ENCODE measurements at regions not wholly inside any gene's neighbourhood (a gene's known extent, or its start where the extent isn't known, plus 50 kb on each side); places are given as distances from the start of the nearest gene placed in this dataset.
"Not testable (repeated sequence)": the region's sequence is repeated elsewhere in the genome, so short reads cannot be mapped to it uniquely, and the experiment has no call there.

DNA sequence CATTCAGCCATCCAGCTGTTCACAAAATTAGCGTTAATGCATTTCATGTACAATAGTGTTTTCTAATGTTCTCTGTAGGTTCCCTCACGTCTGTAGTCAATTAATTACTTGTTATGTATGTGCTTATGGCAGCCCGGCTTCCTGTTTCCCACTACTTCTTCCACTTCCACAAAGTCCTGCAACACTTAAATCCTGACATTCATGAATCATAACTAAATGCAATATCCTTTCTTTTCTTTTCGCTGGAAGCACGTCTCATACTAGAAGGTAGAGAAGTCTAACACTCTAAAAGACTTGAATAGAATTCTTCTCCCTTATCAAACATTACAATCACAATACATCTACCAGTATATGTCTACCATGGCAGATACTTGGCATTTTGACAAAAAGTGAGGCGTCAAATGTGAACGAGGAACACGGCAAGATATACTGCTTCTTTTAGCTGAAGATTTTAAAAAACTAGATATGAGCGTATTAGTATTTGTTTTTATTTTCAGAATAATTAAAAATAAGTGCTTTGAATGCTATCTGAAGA, 239.0 kb upstream of the DIAPH2 start:
- Histone ChIP-seq H3K27me3 (ENCODE audit: control insufficient read depth, insufficient read depth, low read length) (no peaks in the 10 kb centered on the region), H3K36me3 (replicated peaks; ENCODE audit: control insufficient read depth, insufficient read depth, low read length) (no peaks in the 10 kb centered on the region), H3K4me3 (ENCODE audit: insufficient read depth, low read depth, low read length) (no peak overlapping the region)
- DNase-seq, result no peak

- Histone ChIP-seq H3K27me3 (ENCODE audit: control insufficient read depth, insufficient read depth, low read length) (no peaks in the 10 kb centered on the region), H3K4me3 (ENCODE audit: insufficient read depth, low read depth, low read length) (no peak overlapping the region), H3K36me3 (replicated peaks; ENCODE audit: control insufficient read depth, insufficient read depth, low read length) (no peaks in the 10 kb centered on the region)
- no peak for DNase-seq
Measured at GRCh38 chrX:96446524-96446923, 238.1 kb upstream of the DIAPH2 start.

DNA sequence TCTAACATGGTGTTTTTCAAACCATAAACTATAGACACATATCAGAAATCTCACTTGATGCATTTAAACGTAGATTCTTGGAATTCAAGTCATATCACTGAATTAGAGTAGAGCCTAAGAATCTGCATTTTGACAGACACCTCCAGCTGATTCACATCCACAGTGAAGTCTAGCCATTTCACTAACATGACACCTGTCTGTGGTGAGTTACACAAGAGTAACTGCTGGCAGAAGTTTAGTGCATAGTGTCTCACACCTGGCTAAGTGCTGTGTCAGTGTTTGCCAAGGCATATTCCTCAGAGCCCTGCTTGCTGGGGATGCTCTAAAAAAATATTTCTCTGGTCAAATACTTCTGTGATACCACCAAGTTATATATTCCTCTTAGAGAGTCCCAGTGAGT, 237.5 kb upstream of the DIAPH2 start:
- Histone ChIP-seq H3K4me3 (ENCODE audit: insufficient read depth, low read depth, low read length) (no peak overlapping the region), H3K36me3 (replicated peaks; ENCODE audit: control insufficient read depth, insufficient read depth, low read length) (no peaks in the 10 kb centered on the region), H3K27me3 (ENCODE audit: control insufficient read depth, insufficient read depth, low read length) (no peaks in the 10 kb centered on the region)
- no peak for DNase-seq

GRCh38 chrX:96449191-96449590, 235.5 kb upstream of the DIAPH2 start:
- no peak for DNase-seq
- Histone ChIP-seq H3K4me3 (ENCODE audit: insufficient read depth, low read depth, low read length) (no peak overlapping the region), H3K27me3 (ENCODE audit: control insufficient read depth, insufficient read depth, low read length) (no peaks in the 10 kb centered on the region), H3K36me3 (replicated peaks; ENCODE audit: control insufficient read depth, insufficient read depth, low read length) (no peaks in the 10 kb centered on the region)

GRCh38 chrX:96449896-96450295, 234.7 kb upstream of the DIAPH2 start:
- no peak overlapping the region for H3K4me3 ChIP-seq (ENCODE audit: insufficient read depth, low read depth, low read length)

DNA sequence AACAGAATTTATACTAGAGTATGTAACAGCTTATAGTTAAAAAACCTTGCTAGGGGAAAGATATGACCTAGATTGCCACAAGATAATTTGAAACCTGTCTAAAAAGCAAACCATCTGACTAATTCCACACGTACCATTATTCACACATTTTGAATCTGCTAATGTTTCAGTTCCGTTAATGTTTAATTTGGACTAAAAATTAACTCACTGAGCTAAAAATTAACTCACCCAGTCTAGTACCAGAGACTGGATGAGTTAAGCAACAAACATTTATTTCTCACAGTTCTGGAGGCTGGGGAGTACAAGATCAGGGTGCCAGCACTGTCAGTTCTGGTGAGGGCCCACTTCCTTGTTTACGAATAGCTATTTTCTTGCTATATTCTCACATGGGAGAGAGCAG, 231.5 kb upstream of the DIAPH2 start:
- Histone ChIP-seq H3K27me3 (ENCODE audit: control insufficient read depth, insufficient read depth, low read length) (no peaks in the 10 kb centered on the region), H3K36me3 (replicated peaks; ENCODE audit: control insufficient read depth, insufficient read depth, low read length) (no peaks in the 10 kb centered on the region), H3K4me3 (ENCODE audit: insufficient read depth, low read depth, low read length) (no peak overlapping the region)
- no peak for DNase-seq

More at GRCh38 chrX:96449896-96450295, 234.7 kb upstream of the DIAPH2 start:
- DNase-seq, result no peak
- no peaks in the 10 kb centered on the region for H3K27me3 ChIP-seq (ENCODE audit: control insufficient read depth, insufficient read depth, low read length)
- H3K36me3 ChIP-seq (replicated peaks; ENCODE audit: control insufficient read depth, insufficient read depth, low read length), result no peaks in the 10 kb centered on the region

DNA sequence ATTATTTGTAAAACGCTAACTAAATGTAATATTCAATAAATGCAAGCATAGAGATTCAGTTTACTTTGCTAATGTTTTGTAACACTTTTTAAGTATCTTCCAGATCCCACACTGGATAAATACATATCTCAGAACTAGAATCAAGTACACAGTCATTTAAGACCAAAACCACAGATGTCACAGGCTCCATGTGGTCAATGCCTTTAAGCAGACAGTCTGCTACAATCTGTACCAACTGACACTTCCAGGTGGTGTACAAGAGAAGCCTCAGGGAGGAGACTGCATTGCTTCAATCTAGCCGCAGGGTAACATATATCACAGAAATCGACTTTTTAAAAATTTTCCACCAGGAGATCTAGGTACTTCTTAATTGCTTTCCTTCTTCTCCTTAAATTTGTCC, 229.6 kb upstream of the DIAPH2 start:
- no peaks in the 10 kb centered on the region for H3K27me3 ChIP-seq (ENCODE audit: control insufficient read depth, insufficient read depth, low read length)

DNA sequence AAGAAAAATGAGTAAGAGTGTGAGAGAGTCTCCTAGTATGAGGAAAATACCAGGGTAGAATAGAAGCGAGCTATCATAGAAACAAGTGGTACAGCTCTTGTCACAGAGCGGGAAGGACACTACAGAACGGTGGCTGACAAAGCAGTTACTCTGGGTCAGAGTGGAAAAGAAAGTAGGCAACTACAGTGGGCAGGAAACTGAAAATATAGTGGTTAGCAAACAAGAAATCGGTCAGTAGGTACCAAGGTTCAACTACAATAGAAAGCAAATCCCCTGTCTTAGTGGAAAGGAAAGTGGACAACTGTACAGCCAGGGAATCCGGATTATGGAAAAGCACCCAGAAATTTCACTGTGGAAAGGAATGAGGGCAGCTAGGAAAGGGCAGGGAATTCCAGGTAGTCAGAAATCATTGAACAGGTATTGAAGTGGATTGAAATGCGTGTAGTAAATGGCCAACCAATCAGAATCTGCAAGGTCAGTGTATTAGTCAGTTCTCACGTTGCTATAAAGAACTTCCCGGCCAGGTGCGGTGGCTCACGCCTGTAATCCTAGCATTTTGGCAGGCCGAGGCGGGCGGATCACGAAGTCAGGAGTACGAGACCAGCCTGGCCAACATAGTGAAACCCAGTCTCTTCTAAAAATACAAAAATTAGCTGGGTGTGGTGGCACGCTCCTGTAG, 219.6 kb upstream of the DIAPH2 start:
- no peak for DNase-seq
- Histone ChIP-seq H3K4me3 (ENCODE audit: insufficient read depth, low read depth, low read length) (no peak overlapping the region), H3K27me3 (ENCODE audit: control insufficient read depth, insufficient read depth, low read length) (no peaks in the 10 kb centered on the region), H3K36me3 (replicated peaks; ENCODE audit: control insufficient read depth, insufficient read depth, low read length) (no peaks in the 10 kb centered on the region)

More for the DNA sequence above, 229.6 kb upstream of the DIAPH2 start:
- Histone ChIP-seq H3K4me3 (ENCODE audit: insufficient read depth, low read depth, low read length) (no peak overlapping the region), H3K36me3 (replicated peaks; ENCODE audit: control insufficient read depth, insufficient read depth, low read length) (no peaks in the 10 kb centered on the region)
- DNase-seq, result no peak

- Histone ChIP-seq H3K4me3 (ENCODE audit: insufficient read depth, low read depth, low read length) (no peak overlapping the region), H3K27me3 (ENCODE audit: control insufficient read depth, insufficient read depth, low read length) (no peaks in the 10 kb centered on the region), H3K36me3 (replicated peaks; ENCODE audit: control insufficient read depth, insufficient read depth, low read length) (no peaks in the 10 kb centered on the region)
- DNase-seq, result no peak
Measured at GRCh38 chrX:96474029-96474740, 210.5 kb upstream of the DIAPH2 start.

- H3K36me3 ChIP-seq (replicated peaks; ENCODE audit: control insufficient read depth, insufficient read depth, low read length), result no peaks in the 10 kb centered on the region
- H3K27me3 ChIP-seq (ENCODE audit: control insufficient read depth, insufficient read depth, low read length), result no peaks in the 10 kb centered on the region
- DNase-seq, result no peak
- H3K4me3 ChIP-seq (ENCODE audit: insufficient read depth, low read depth, low read length), result no peak overlapping the region
Measured at GRCh38 chrX:96474741-96475125, 209.9 kb upstream of the DIAPH2 start.

GRCh38 chrX:96480081-96480480, 204.6 kb upstream of the DIAPH2 start:
- no peak for DNase-seq
- no peak overlapping the region for H3K4me3 ChIP-seq (ENCODE audit: insufficient read depth, low read depth, low read length)
- no peaks in the 10 kb centered on the region for H3K36me3 ChIP-seq (replicated peaks; ENCODE audit: control insufficient read depth, insufficient read depth, low read length)
- no peaks in the 10 kb centered on the region; the same call in 1 of the 2 replicates for H3K27me3 ChIP-seq (ENCODE audit: control insufficient read depth, insufficient read depth, low read length)

GRCh38 chrX:96481831-96482230, 202.8 kb upstream of the DIAPH2 start:
- no peak for DNase-seq
- no peak overlapping the region for H3K4me3 ChIP-seq (ENCODE audit: insufficient read depth, low read depth, low read length)
- no peaks in the 10 kb centered on the region for H3K36me3 ChIP-seq (replicated peaks; ENCODE audit: control insufficient read depth, insufficient read depth, low read length)
- H3K27me3 ChIP-seq (ENCODE audit: control insufficient read depth, insufficient read depth, low read length), result no peaks in the 10 kb centered on the region; the same call in 1 of the 2 replicates

- Histone ChIP-seq H3K4me3 (ENCODE audit: insufficient read depth, low read depth, low read length) (no peak overlapping the region), H3K27me3 (ENCODE audit: control insufficient read depth, insufficient read depth, low read length) (no peaks in the 10 kb centered on the region; the same call in 1 of the 2 replicates), H3K36me3 (replicated peaks; ENCODE audit: control insufficient read depth, insufficient read depth, low read length) (no peaks in the 10 kb centered on the region)
- peak; percentile 13 for DNase-seq
Measured at GRCh38 chrX:96483647-96484160, 200.9 kb upstream of the DIAPH2 start.

GRCh38 chrX:96486687-96487086, 198.0 kb upstream of the DIAPH2 start:
- H3K4me3 ChIP-seq (ENCODE audit: insufficient read depth, low read depth, low read length); H3K27me3 ChIP-seq (ENCODE audit: control insufficient read depth, insufficient read depth, low read length); DNase-seq; H3K36me3 ChIP-seq (replicated peaks; ENCODE audit: control insufficient read depth, insufficient read depth, low read length): not testable (repeated sequence)

GRCh38 chrX:96502507-96502906, 182.1 kb upstream of the DIAPH2 start:
- Histone ChIP-seq H3K36me3 (replicated peaks; ENCODE audit: control insufficient read depth, insufficient read depth, low read length) (no peaks in the 10 kb centered on the region), H3K4me3 (ENCODE audit: insufficient read depth, low read depth, low read length) (no peak overlapping the region), H3K27me3 (ENCODE audit: control insufficient read depth, insufficient read depth, low read length) (no peaks in the 10 kb centered on the region)
- DNase-seq, result no peak

All from H7 (cell line).